SK-N-SH (cell line): ENCODE measurements at regions not wholly inside any gene's neighbourhood (a gene's known extent, or its start where the extent isn't known, plus 50 kb on each side); places are given as distances from the start of the nearest gene placed in this dataset.

Experiments
- CTCF ChIA-PET: fragments of 300-600, 350-600 bp; formaldehyde crosslinking; extraction: SDS; loops from one replicate; lab custom pipeline; 2021; lab: Yijun Ruan, JAX
- POLR2A ChIA-PET: fragments of 350-600 bp; sonication (Branson Sonifier 250); formaldehyde crosslinking; extraction: SDS; loops from one replicate; lab custom pipeline; 2020; ENCODE audit warnings: antibody characterized with exemption, inconsistent platforms; lab: Yijun Ruan, JAX
- DNase-seq: peaks from one replicate; pipeline ENCODE4 v3.0.0; 2012
- H2AFZ ChIP-seq: fragments of 200-600 bp; sonication (generic); 2 replicates; pipeline ENCODE4 v1.8.1; 2016; ENCODE audit warnings: antibody characterized with exemption, mild to moderate bottlenecking, low read depth
- H3F3A ChIP-seq: fragments of 200-600 bp; sonication (generic); replicated peaks from 2 replicates; pipeline ENCODE3; 2016; ENCODE audit warnings: antibody characterized with exemption, mild to moderate bottlenecking; ENCODE audit not compliant: insufficient read depth
- H3K27ac ChIP-seq, 2 experiments: fragments of 200-500 bp in 1 of 2; fragments of 200-600 bp in 1 of 2; sonication (Bioruptor generic) in 1 of 2; sonication (generic), shearing (Covaris generic) in 1 of 2; 2 replicates each; pipeline versions ENCODE4 v1.5.1 to v1.6.1; 2014 to 2016; ENCODE audit warnings: low read depth in 2 of 2, inconsistent platforms in 1 of 2, low read length in 1 of 2, mild to moderate bottlenecking in 1 of 2, mixed read lengths in 1 of 2
- H3K27me3 ChIP-seq: fragments of 200-600 bp; sonication (generic), shearing (Covaris generic); 2 replicates; pipeline ENCODE4 v1.6.1; 2016; ENCODE audit warnings: mixed run types; ENCODE audit not compliant: insufficient read depth
- H3K36me3 ChIP-seq, 2 experiments: fragments of 200-500 bp in 1 of 2; fragments of 200-600 bp in 1 of 2; sonication (Bioruptor generic) in 1 of 2; sonication (generic) in 1 of 2; replicated peaks in 1 of 2; 2 replicates each; pipeline versions ENCODE3 to v1.5.1; 2014 to 2016; ENCODE audit warnings: low read length in 1 of 2, mild to moderate bottlenecking in 1 of 2; ENCODE audit not compliant: insufficient read depth in 2 of 2, control insufficient read depth in 1 of 2
- H3K4me1 ChIP-seq, 2 experiments: fragments of 200-500 bp in 1 of 2; fragments of 200-600 bp in 1 of 2; sonication (Bioruptor generic) in 1 of 2; sonication (generic), shearing (Covaris generic) in 1 of 2; 2 replicates each; pipeline versions ENCODE4 v1.5.1 to v1.6.1; 2014 to 2016; ENCODE audit warnings: low read depth in 1 of 2, low read length in 1 of 2, mixed run types in 1 of 2; ENCODE audit not compliant: insufficient read depth in 2 of 2, control insufficient read depth in 1 of 2
- H3K4me2 ChIP-seq: fragments of 200-600 bp; sonication (generic), shearing (Covaris generic); 2 replicates; pipeline ENCODE4 v1.6.1; 2017; ENCODE audit warnings: mixed run types
- H3K4me3 ChIP-seq, 2 experiments: fragments of 200-500 bp in 1 of 2; fragments of 200-600 bp in 1 of 2; sonication (Bioruptor generic) in 1 of 2; sonication (generic), shearing (Covaris generic) in 1 of 2; 2 replicates each; pipeline versions ENCODE4 v1.5.1 to v1.8.1; 2014 to 2016; ENCODE audit warnings: low read depth in 2 of 2, inconsistent platforms in 1 of 2, low read length in 1 of 2, mild to moderate bottlenecking in 1 of 2, mixed read lengths in 1 of 2, moderate library complexity in 1 of 2
- H3K79me2 ChIP-seq: fragments of 200-600 bp; sonication (generic); 2 replicates; pipeline ENCODE4 v1.8.1; 2017; ENCODE audit warnings: mild to moderate bottlenecking; ENCODE audit not compliant: insufficient read depth
- H3K9ac ChIP-seq: fragments of 200-600 bp; sonication (generic); 2 replicates; pipeline ENCODE4 v1.6.1; 2017; ENCODE audit warnings: mixed run types
- H3K9me2 ChIP-seq: fragments of 200-600 bp; sonication (generic); 2 replicates; pipeline ENCODE4 v1.6.1; 2017; ENCODE audit warnings: mixed run types
- H3K9me3 ChIP-seq: fragments of 200-600 bp; sonication (generic); 2 replicates; pipeline ENCODE4 v1.6.1; 2017; ENCODE audit warnings: mixed run types, mild to moderate bottlenecking, moderate library complexity
- H4K20me1 ChIP-seq: fragments of 200-600 bp; sonication (generic); 2 replicates; pipeline ENCODE4 v1.6.1; 2017; ENCODE audit warnings: mild to moderate bottlenecking, mixed run types; ENCODE audit not compliant: insufficient read depth
- CHD2 ChIP-seq: fragments of 150-350 bp; IDR thresholded peaks from 2 replicates; pipeline ENCODE4 v1.6.1; 2018; ENCODE audit warnings: low read length; ENCODE audit not compliant: partially characterized antibody
- ELF1 ChIP-seq: IDR thresholded peaks from 2 replicates; pipeline ENCODE4 v1.4.0; 2012
- EP300 ChIP-seq, 2 experiments: IDR thresholded peaks; 2 replicates each; pipeline versions ENCODE4 v1.4.0 to v1.6.1; 2012; ENCODE audit warnings: borderline replicate concordance in 1 of 2, low read depth in 1 of 2, low read length in 1 of 2
- FOSL2 ChIP-seq: IDR thresholded peaks from 2 replicates; pipeline ENCODE4 v1.4.0; 2012; ENCODE audit warnings: low read depth, mild to moderate bottlenecking, moderate library complexity, borderline replicate concordance
- FOXJ3 ChIP-seq: sonication (generic); formaldehyde crosslinking; IDR thresholded peaks from 2 replicates; pipeline ENCODE4 v1.5.1; 2020; ENCODE audit warnings: mild to moderate bottlenecking, missing genetic modification reagents
- FOXM1 ChIP-seq: IDR thresholded peaks from 2 replicates; pipeline ENCODE4 v1.4.0; 2012; ENCODE audit warnings: low read depth, mild to moderate bottlenecking
- MAX ChIP-seq: IDR thresholded peaks from 2 replicates; pipeline ENCODE4 v1.4.0; 2012; ENCODE audit warnings: low read depth
- MXI1 ChIP-seq: IDR thresholded peaks from 2 replicates; pipeline ENCODE4 v1.6.1; 2012; ENCODE audit warnings: mild to moderate bottlenecking, low read depth, low read length, improper control_type of control experiment
- POLR2AphosphoS5 ChIP-seq: IDR thresholded peaks from 2 replicates; pipeline ENCODE4 v1.6.1; 2012; ENCODE audit warnings: low read depth, low read length
- RAD21 ChIP-seq: IDR thresholded peaks from 2 replicates; pipeline ENCODE4 v1.6.1; 2012; ENCODE audit warnings: mild to moderate bottlenecking, low read length
- RCOR1 ChIP-seq: fragments of 150-350 bp; IDR thresholded peaks from 2 replicates; pipeline ENCODE4 v1.6.1; 2017; ENCODE audit warnings: antibody characterized with exemption, low read length
- REST ChIP-seq: IDR thresholded peaks from 2 replicates; pipeline ENCODE4 v1.6.1; 2012; ENCODE audit warnings: mild to moderate bottlenecking, low read depth, low read length, moderate library complexity
- RXRA ChIP-seq: IDR thresholded peaks from 2 replicates; pipeline ENCODE4 v1.4.0; 2012; ENCODE audit warnings: low read depth, mild to moderate bottlenecking, borderline replicate concordance
- SMC3 ChIP-seq: IDR thresholded peaks from 2 replicates; pipeline ENCODE4 v1.6.1; 2012; ENCODE audit warnings: low read depth, low read length, improper control_type of control experiment
- TAF1 ChIP-seq: IDR thresholded peaks from 2 replicates; pipeline ENCODE4 v1.6.1; 2012; ENCODE audit warnings: low read depth, mild to moderate bottlenecking, low read length, moderate library complexity, borderline replicate concordance
- TEAD4 ChIP-seq: IDR thresholded peaks from 2 replicates; pipeline ENCODE4 v1.4.0; 2012; ENCODE audit warnings: mild to moderate bottlenecking, borderline replicate concordance; ENCODE audit not compliant: insufficient read depth
- USF2 ChIP-seq: fragments of 150-350 bp; IDR thresholded peaks from 2 replicates; pipeline ENCODE4 v1.6.1; 2017; ENCODE audit warnings: antibody characterized with exemption, low read length, low read depth, borderline replicate concordance
- WGBS: methylation state at CpG from one replicate; pipeline ENCODE4 v1.1.6; 2017; ENCODE audit warnings: low lambda C conversion rate; 5-methylcytosine and 5-hydroxymethylcytosine counted together
- TF ChIP-seq, protein P1 (sequence below): fragments of 200-600 bp; sonication (generic); IDR thresholded peaks from 2 replicates; pipeline ENCODE4 v1.6.1; 2017; ENCODE audit warnings: antibody characterized with exemption, mild to moderate bottlenecking, moderate library complexity
- TF ChIP-seq, protein P2 (sequence below): IDR thresholded peaks from 2 replicates; pipeline ENCODE4 v1.4.0; 2012; ENCODE audit warnings: low read depth, borderline replicate concordance

- H3K36me3 ChIP-seq, result no peaks in the 10 kb centered on the region
- no peak for TF ChIP-seq TEAD4
- TF ChIP-seq USF2, result no peak
- no peak for TF ChIP-seq POLR2AphosphoS5
- TF ChIP-seq RXRA, result no peak
- TF ChIP-seq EP300 (IDR thresholded peaks at IDR 0.05; ENCODE audit: borderline replicate concordance in 1 of 2, low read depth in 1 of 2, low read length in 1 of 2), result no peak
- no peak for TF ChIP-seq FOXJ3
- no peak for TF ChIP-seq CHD2
- TF ChIP-seq, protein P1, sequence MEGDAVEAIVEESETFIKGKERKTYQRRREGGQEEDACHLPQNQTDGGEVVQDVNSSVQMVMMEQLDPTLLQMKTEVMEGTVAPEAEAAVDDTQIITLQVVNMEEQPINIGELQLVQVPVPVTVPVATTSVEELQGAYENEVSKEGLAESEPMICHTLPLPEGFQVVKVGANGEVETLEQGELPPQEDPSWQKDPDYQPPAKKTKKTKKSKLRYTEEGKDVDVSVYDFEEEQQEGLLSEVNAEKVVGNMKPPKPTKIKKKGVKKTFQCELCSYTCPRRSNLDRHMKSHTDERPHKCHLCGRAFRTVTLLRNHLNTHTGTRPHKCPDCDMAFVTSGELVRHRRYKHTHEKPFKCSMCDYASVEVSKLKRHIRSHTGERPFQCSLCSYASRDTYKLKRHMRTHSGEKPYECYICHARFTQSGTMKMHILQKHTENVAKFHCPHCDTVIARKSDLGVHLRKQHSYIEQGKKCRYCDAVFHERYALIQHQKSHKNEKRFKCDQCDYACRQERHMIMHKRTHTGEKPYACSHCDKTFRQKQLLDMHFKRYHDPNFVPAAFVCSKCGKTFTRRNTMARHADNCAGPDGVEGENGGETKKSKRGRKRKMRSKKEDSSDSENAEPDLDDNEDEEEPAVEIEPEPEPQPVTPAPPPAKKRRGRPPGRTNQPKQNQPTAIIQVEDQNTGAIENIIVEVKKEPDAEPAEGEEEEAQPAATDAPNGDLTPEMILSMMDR, result no peak
- TF ChIP-seq SMC3, result no peak
- TF ChIP-seq FOXM1, result no peak
- TF ChIP-seq MXI1, result no peak
- TF ChIP-seq, protein P2, sequence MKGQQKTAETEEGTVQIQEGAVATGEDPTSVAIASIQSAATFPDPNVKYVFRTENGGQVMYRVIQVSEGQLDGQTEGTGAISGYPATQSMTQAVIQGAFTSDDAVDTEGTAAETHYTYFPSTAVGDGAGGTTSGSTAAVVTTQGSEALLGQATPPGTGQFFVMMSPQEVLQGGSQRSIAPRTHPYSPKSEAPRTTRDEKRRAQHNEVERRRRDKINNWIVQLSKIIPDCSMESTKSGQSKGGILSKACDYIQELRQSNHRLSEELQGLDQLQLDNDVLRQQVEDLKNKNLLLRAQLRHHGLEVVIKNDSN, result no peak
- TF ChIP-seq FOSL2, result no peak
- no peak for TF ChIP-seq RAD21
- no peak for TF ChIP-seq RCOR1
- no peak overlapping the region for H3K4me2 ChIP-seq
- no peak overlapping the region for H3K4me3 ChIP-seq
- no peak overlapping the region for H3K9ac ChIP-seq
- H3K27ac ChIP-seq, result no peak overlapping the region
- no peaks in the 10 kb centered on the region for H4K20me1 ChIP-seq
- no peaks in the 10 kb centered on the region for H3K79me2 ChIP-seq
- DNase-seq, result no peak
- ChIA-PET POLR2A (no interaction called here), CTCF (interaction anchor here (0.6 to 3.2 kb wide), 2 partner anchors 17 to 1774 kb away, joined by 3 to 14 read pairs; no protein-coding TSS in a partner anchor)
- H3K27me3 ChIP-seq, result no peaks in the 10 kb centered on the region
- no peaks in the 10 kb centered on the region for H3K9me2 ChIP-seq
- H3K4me1 ChIP-seq, result peaks cover 0 to 3% of the 10 kb centered on the region in 2 experiments; a peak in 1 of 4 replicates
- WGBS, result 70% methylated on average over 9 of the region's 9 CpGs
- no peak overlapping the region for H2AFZ ChIP-seq
- no peaks in the 10 kb centered on the region for H3F3A ChIP-seq
- H3K9me3 ChIP-seq, result no peaks in the 10 kb centered on the region
Observed at GRCh38 chr12:69173368-69173767, 66.0 kb upstream of the CPSF6 start.

GRCh38 chr12:69179786-69180185 is 59.6 kb upstream of the CPSF6 start:
- no peak overlapping the region for H3K9ac ChIP-seq
- H3K27ac ChIP-seq, result no peak overlapping the region
- H3K4me3 ChIP-seq, result no peak overlapping the region
- ChIA-PET POLR2A (no interaction called here), CTCF (interaction anchor here (1.1 kb wide), 1 partner anchor 9 kb away, joined by 4 read pairs; no protein-coding TSS in a partner anchor)
- H3K4me1 ChIP-seq, result no peaks in the 10 kb centered on the region
- 0 out of 2 replicates have a peak, but pooled peaks cover 5% of the 10 kb centered on the region for H3K27me3 ChIP-seq
- no peaks in the 10 kb centered on the region for H3K9me3 ChIP-seq
- H3K9me2 ChIP-seq, result no peaks in the 10 kb centered on the region
- H3K79me2 ChIP-seq, result no peaks in the 10 kb centered on the region
- H2AFZ ChIP-seq, result no peak overlapping the region
- DNase-seq, result no peak
- H3F3A ChIP-seq, result no peaks in the 10 kb centered on the region
- TF ChIP-seq RAD21 (no peak), TEAD4 (no peak), TAF1 (no peak), EP300 (IDR thresholded peaks at IDR 0.05; ENCODE audit: borderline replicate concordance in 1 of 2, low read depth in 1 of 2, low read length in 1 of 2) (no peak), RXRA (no peak), REST (no peak), FOSL2 (no peak), MAX (no peak), ELF1 (no peak)
- H4K20me1 ChIP-seq, result no peaks in the 10 kb centered on the region
- H3K4me2 ChIP-seq, result no peak overlapping the region
- no peaks in the 10 kb centered on the region for H3K36me3 ChIP-seq
